ENCODE measurements at regions not wholly inside any gene's neighbourhood (a gene's known extent, or its start where the extent isn't known, plus 50 kb on each side); places are given as distances from the start of the nearest gene placed in this dataset.

- no peak overlapping the region for H3K4me3 ChIP-seq (ENCODE audit: low read depth, low read length)
- TF ChIP-seq, protein P1, sequence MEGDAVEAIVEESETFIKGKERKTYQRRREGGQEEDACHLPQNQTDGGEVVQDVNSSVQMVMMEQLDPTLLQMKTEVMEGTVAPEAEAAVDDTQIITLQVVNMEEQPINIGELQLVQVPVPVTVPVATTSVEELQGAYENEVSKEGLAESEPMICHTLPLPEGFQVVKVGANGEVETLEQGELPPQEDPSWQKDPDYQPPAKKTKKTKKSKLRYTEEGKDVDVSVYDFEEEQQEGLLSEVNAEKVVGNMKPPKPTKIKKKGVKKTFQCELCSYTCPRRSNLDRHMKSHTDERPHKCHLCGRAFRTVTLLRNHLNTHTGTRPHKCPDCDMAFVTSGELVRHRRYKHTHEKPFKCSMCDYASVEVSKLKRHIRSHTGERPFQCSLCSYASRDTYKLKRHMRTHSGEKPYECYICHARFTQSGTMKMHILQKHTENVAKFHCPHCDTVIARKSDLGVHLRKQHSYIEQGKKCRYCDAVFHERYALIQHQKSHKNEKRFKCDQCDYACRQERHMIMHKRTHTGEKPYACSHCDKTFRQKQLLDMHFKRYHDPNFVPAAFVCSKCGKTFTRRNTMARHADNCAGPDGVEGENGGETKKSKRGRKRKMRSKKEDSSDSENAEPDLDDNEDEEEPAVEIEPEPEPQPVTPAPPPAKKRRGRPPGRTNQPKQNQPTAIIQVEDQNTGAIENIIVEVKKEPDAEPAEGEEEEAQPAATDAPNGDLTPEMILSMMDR (conservative IDR thresholded peaks at IDR 0.05; ENCODE audit: low read depth, low read length) = no peak
- no peak for DNase-seq (ENCODE audit: low read depth)
These were observed 411.9 kb downstream of the TRIML1 start for GRCh38 chr4:188551156-188551555.

GRCh38 chr4:188552741-188553275 lies 413.6 kb downstream of the TRIML1 start:
- TF ChIP-seq, protein P1 (conservative IDR thresholded peaks at IDR 0.05; ENCODE audit: low read depth, low read length) = no peak
- DNase-seq (ENCODE audit: low read depth) = no peak
- no peak overlapping the region for H3K4me3 ChIP-seq (ENCODE audit: low read depth, low read length)

DNA sequence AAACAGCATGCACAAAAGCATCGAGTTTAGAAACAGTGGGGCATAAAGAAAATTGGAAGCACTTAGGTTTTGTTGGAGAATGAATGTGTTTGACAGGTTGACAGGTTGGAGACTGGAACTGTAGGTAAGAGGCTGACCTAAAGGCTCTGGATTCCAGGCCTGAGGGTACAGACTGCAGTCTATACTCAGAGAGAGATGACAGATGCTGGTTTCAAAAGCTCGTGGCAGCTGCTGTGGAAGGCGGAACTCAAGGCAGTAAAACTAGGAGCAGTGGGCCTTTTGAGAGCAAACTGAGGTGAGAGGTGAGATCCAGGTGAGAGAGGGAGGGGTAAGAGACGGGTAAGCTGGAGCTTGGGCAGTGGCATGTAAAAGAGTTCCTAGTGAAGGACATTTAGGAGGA lies 415.2 kb downstream of the TRIML1 start:
- TF ChIP-seq, protein P1 (conservative IDR thresholded peaks at IDR 0.05; ENCODE audit: low read depth, low read length) = no peak
- no peak overlapping the region for H3K4me3 ChIP-seq (ENCODE audit: low read depth, low read length)
- no peak for DNase-seq (ENCODE audit: low read depth)

- no peak overlapping the region for H3K4me3 ChIP-seq (ENCODE audit: low read depth, low read length)
- TF ChIP-seq, protein P1 (conservative IDR thresholded peaks at IDR 0.05; ENCODE audit: low read depth, low read length) = no peak
- no peak for DNase-seq (ENCODE audit: low read depth)
These were observed 433.9 kb downstream of the TRIML1 start for GRCh38 chr4:188573104-188573503.

DNA sequence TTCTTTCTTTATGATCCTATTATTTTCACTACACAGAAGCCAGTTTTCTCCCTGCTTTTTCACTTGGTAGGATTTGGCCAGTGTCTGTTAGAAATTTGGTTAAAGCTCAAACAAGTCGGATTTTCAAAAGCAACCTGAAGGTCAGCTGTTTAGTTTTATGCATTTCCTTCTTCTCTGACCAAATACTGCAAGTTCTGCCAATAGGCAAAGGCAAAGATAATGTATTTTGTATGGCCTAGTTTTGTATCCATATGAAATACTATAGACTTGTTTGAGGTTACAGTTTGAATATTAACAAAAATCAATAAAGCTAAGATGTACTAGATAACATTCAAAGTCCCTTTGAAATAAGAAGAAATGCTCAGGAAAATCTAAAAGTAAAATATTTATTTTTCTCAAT lies 439.4 kb downstream of the TRIML1 start:
- no peak overlapping the region for H3K4me3 ChIP-seq (ENCODE audit: low read depth, low read length)
- TF ChIP-seq, protein P1 (conservative IDR thresholded peaks at IDR 0.05; ENCODE audit: low read depth, low read length) = no peak
- no peak for DNase-seq (ENCODE audit: low read depth)

GRCh38 chr4:188596021-188596420 lies 456.8 kb downstream of the TRIML1 start:
- DNase-seq (ENCODE audit: low read depth) = no peak
- TF ChIP-seq, protein P1 (conservative IDR thresholded peaks at IDR 0.05; ENCODE audit: low read depth, low read length) = no peak
- H3K4me3 ChIP-seq (ENCODE audit: low read depth, low read length) = no peak overlapping the region

DNA sequence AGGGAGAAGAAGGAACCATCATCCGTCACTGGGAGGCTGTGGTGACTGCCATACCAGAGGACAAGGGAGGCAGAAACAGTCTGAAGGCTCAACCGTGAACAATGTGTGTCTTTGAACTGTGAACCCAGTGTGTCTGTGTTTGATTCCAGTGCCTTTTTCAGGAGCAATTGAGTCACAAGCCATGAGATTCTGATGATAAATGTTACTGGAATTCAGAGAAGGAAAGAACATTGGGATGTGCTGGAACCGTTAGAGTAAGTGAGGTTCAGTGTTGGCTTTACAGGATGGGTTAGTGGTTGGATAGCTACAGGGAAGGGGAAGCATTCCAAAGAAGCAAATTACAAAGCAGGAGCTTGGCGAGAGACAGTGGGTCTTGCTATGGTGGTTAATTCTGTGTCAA lies 464.4 kb downstream of the TRIML1 start:
- DNase-seq (ENCODE audit: low read depth) = no peak
- H3K4me3 ChIP-seq (ENCODE audit: low read depth, low read length) = no peak overlapping the region
- TF ChIP-seq, protein P1 (conservative IDR thresholded peaks at IDR 0.05; ENCODE audit: low read depth, low read length) = no peak
